VCaP (cell line): ENCODE measurements at regions not wholly inside any gene's neighbourhood (a gene's known extent, or its start where the extent isn't known, plus 50 kb on each side); places are given as distances from the start of the nearest gene placed in this dataset.
"Not testable (repeated sequence)": the region's sequence is repeated elsewhere in the genome, so short reads cannot be mapped to it uniquely, and the experiment has no call there.

Experiments
- H3K27ac ChIP-seq: fragments of 450-650 bp; 2 replicates; pipeline ENCODE4 v1.5.1; 2017
- TF ChIP-seq, protein P1 (sequence below): fragments of 450-650 bp; conservative IDR thresholded peaks from 2 replicates; pipeline ENCODE4 v1.5.1; 2017; ENCODE audit warnings: mild to moderate bottlenecking, moderate library complexity

DNA sequence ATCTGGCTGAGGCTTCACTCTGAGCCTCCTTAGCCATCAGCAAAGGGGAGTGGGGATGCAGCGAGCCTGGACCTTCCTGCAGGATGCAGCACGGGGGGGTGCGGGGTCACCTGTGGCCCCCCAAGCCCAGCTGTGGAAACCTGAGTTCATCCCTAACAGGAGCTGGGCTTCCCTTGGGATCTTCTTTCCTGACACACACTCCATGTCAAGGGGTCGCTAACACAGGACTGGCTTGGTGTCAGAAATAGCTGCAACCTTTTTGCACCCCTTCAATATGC lies 174.7 kb downstream of the RTP5 start:
- H3K27ac ChIP-seq, result no peak overlapping the region
- TF ChIP-seq, protein P1, sequence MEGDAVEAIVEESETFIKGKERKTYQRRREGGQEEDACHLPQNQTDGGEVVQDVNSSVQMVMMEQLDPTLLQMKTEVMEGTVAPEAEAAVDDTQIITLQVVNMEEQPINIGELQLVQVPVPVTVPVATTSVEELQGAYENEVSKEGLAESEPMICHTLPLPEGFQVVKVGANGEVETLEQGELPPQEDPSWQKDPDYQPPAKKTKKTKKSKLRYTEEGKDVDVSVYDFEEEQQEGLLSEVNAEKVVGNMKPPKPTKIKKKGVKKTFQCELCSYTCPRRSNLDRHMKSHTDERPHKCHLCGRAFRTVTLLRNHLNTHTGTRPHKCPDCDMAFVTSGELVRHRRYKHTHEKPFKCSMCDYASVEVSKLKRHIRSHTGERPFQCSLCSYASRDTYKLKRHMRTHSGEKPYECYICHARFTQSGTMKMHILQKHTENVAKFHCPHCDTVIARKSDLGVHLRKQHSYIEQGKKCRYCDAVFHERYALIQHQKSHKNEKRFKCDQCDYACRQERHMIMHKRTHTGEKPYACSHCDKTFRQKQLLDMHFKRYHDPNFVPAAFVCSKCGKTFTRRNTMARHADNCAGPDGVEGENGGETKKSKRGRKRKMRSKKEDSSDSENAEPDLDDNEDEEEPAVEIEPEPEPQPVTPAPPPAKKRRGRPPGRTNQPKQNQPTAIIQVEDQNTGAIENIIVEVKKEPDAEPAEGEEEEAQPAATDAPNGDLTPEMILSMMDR, result no peak

DNA sequence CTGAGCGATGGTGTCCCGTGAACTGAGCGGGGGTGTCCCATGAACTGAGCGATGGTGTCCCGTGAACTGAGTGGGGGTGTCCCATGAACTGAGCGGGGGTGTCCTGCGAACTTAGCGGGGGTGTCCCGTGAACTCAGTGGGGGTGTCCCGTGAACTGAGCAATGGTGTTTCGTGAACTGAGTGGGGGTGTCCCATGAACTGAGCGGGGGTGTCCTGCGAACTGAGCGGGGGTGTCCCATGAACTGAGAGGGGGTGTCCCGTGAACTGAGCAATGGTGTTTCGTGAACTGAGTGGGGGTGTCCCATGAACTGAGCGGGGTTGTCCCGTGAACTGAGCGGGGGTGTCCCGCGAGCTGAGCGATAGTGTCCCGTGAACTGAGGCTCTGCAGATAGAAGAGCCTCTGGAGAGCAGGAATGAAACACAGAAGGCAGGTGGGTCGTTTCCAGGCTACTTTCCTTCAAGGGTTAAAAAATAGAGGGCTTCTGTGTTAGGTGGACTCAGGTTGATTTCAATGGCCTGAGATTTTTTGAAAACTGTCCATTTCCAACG lies 176.1 kb downstream of the RTP5 start:
- not testable (repeated sequence) for H3K27ac ChIP-seq

DNA sequence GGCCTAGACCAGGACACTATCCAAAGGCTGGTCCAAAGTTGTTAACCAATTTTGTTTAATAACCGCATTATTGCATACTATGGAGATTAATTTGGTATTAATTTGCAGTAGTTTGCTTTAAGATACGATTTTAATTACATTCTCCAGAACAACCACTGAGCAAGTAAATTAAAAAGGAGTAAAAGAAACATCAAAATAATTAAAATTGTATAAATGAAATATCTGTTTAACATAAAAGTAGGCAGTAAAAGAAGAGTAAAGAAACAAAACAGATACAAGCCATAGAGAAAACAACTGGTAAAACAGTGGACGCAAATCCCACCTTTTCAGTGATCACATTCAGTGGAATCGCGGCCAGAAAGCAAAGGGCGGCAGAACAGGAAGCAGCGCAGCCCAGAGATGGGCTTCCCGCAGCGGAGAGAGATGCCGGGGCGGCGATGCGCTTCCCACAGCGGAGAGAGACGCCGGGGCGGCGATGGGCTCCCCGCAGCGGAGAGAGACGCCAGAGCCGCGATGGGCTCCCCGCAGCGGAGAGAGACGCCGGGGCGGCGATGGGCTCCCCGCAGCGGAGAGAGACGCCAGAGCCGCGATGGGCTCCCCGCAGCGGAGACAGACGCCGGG lies 176.8 kb downstream of the RTP5 start:
- TF ChIP-seq, protein P1, result no peak
- no peak overlapping the region for H3K27ac ChIP-seq

DNA sequence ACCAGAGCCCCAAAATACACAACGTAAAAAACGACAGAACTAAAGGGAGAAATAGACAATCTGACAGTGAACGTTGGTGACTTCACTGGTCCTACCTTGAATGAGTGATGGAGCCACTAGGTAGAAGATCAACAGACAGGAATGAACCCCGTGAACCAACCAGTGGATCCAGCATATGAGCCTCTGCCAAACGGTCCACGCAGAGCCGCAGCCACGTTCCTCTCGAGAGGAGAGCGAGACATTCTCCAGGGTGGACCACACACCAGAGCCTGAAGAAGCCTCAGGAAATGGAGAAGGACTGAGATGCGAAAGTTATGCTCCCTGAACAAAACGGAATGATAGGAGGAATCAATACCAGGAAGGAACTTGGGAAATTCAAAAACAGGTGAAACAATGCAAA lies 178.4 kb downstream of the RTP5 start:
- no peak overlapping the region for H3K27ac ChIP-seq
- TF ChIP-seq, protein P1, result no peak

DNA sequence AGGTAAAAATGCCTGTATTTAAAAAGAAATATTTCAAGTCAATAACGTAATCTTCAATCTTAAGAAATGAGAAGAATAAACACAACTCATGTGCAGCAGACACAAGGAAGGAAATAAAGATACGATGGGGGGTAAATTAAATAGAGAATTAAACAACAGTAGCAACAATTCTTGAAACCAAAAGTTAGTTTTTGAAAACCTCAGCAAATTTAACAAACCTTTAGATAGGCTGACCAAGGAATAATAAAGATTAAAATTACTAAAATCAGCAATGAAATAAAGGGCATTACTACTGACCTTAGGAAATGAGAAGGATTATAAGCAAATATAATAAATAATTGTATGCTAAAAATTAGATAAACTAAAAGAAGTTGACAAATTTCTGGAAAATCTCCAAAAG lies 178.9 kb downstream of the RTP5 start:
- no peak overlapping the region for H3K27ac ChIP-seq
- TF ChIP-seq, protein P1, result no peak

DNA sequence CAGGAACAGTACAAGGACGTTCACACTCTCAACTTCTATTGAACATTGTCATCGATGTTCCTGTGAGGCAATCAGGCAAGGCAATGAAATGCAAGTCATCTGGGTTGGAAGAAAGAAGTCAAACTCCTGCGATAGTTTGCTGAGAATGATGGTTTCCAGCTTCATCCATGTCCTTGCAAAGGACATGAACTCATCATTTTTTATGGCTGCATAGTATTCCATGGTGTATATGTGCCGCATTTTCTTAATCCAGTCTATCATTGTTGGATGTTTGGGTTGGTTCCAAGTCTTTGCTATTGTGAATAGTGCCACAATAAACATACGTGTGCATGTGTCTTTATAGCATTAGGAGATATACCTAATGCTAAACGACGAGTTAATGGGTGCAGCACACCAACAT lies 180.0 kb downstream of the RTP5 start:
- H3K27ac ChIP-seq, result not testable (repeated sequence)

DNA sequence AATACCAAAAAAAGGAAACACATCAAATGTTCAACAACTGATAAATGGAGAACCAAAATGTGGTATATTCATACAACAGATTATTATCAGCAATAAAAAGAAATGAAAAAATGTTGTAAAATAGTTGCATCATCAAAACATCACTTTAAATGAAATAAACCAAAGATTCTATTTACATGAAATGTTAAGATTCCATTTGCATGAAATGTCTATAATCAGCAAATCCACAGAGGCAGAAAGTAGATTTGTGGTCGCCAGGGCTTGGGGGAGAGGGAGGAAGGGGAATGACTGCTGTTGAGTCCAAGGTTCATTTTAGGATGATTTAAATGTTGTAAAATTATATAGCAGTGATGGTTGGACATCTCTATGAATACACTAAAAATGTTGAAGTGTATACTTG lies 181.9 kb downstream of the RTP5 start:
- TF ChIP-seq, protein P1, result no peak
- H3K27ac ChIP-seq, result no peak overlapping the region

DNA sequence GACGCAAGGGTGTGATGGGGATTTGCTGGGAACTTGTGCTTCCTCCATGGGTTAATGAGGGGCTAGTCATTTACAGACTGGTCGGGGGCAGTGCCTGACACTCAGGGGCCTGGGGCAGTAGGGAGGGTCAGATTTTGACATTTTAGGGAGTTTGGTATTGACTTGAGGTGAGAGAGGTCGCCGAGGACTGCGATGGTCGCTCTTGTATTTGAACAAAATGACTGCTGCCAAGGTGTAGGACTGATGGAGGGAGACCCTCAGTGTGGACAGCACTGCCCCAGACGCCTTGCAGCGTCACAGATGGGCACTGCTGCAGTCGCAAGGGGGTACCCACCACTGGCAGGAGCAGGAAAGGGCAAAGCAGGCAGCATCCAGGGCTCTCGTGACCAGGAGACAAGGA lies 182.9 kb downstream of the RTP5 start:
- TF ChIP-seq, protein P1, result no peak
- no peak overlapping the region for H3K27ac ChIP-seq

DNA sequence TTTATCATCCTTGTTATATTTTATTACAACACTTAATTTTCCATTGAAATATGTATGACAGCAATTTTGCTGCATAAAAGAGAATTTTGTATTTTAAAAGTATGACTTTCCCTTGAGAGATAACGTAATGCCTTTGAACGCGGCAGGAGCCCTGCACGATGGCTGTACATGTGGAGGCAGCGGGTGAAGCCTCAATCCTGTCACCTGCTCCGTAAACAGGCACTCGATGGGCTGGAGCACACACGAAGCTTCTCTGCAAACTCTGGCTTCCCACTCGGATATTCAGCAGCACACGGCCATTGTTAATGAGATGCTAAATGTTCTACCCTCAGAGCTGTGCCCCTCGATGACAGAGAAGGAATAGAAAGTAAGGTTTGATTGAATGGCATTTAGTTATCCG lies 184.4 kb downstream of the RTP5 start:
- H3K27ac ChIP-seq, result no peak overlapping the region
- TF ChIP-seq, protein P1, result no peak
